KOPT-K1 (cell line): ENCODE measurements at regions not wholly inside any gene's neighbourhood (a gene's known extent, or its start where the extent isn't known, plus 50 kb on each side); places are given as distances from the start of the nearest gene placed in this dataset.

ENCODE experiments used
- H3K27ac ChIP-seq: fragments of 200-600 bp; sonication (generic); 2 replicates; pipeline ENCODE4 v1.5.1; 2016; ENCODE audit warnings: antibody characterized with exemption, mild to moderate bottlenecking, low read depth, low read length; ENCODE audit not compliant: poor library complexity, severe bottlenecking
- H3K36me3 ChIP-seq: fragments of 200-600 bp; sonication (generic); 2 replicates; pipeline ENCODE4 v1.5.1; 2017; ENCODE audit warnings: antibody characterized with exemption, mild to moderate bottlenecking, low read length, moderate library complexity; ENCODE audit not compliant: insufficient read depth
- H3K9me3 ChIP-seq: fragments of 200-600 bp; sonication (generic); 2 replicates; pipeline ENCODE4 v1.5.1; 2017; ENCODE audit warnings: antibody characterized with exemption, low read length, mild to moderate bottlenecking; ENCODE audit not compliant: insufficient read depth, poor library complexity, severe bottlenecking

- peaks cover 7% of the 10 kb centered on the region for H3K9me3 ChIP-seq
- no peak overlapping the region for H3K27ac ChIP-seq
- no peaks in the 10 kb centered on the region for H3K36me3 ChIP-seq
Measured at GRCh38 chr12:89173096-89173495, 179.2 kb downstream of the DUSP6 start.

DNA sequence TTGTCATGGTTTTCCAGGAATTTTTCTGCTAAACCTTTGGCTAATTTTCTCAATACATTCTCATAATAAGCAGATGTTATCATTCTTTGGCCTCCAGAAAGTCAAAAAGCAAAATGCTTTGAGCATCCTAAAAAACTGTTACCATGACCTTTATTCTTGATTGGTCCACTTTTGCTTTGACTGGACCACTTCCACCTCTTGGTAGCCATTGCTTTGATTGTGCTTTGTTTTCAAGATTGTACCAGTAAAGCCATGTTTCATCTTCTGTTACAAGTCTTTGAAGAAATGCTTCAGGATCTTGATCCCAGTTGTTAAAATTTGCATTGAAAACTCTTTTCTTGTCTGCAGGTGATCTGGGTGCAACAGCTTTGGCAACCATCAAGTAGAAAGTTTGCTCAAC is 180.1 kb downstream of the DUSP6 start:
- no peaks in the 10 kb centered on the region for H3K36me3 ChIP-seq
- no peak overlapping the region for H3K27ac ChIP-seq

DNA sequence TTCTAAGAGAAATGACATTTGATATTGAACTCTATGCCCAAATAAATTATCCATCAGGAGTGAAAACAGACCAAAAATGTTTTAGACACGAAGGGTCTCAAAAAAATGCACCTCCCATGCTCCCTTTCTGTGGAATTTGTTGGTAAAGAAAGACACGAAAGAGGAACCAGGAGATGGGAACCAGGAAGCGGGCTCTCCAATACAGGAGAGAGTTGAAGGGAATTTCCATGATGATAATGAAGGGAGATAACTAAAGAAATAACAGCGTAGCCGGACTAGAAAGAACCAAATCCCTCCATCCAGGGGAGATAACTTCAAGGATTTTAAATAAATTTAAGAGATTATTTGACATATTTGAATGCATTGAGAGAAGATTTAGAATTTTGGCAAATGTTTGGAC is 183.0 kb downstream of the DUSP6 start:
- Histone ChIP-seq H3K27ac (no peak overlapping the region), H3K36me3 (no peaks in the 10 kb centered on the region), H3K9me3 (peaks cover 7% of the 10 kb centered on the region)

More for the DNA sequence above, 180.1 kb downstream of the DUSP6 start:
- peaks cover 7% of the 10 kb centered on the region for H3K9me3 ChIP-seq

DNA sequence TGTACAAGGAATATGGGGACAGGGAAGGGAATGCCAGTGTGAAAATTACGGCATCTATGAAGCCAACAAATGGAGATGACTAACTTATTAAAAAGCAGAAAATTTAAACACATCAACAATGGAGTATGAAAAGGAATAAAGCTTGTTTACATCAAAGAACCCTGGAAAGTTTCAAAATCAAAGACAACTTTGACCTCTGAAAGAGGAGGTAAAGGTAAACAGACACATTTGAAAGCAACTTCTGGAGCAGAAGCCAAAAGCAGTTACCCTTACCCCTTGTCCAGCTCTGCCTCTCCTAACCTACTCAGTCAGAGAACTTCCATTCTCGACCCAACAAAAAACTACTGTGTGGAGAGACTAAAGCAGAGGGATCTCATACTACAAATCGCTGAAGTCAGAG is 184.3 kb downstream of the DUSP6 start:
- H3K27ac ChIP-seq, result no peak overlapping the region
- peaks cover 7% of the 10 kb centered on the region for H3K9me3 ChIP-seq

DNA sequence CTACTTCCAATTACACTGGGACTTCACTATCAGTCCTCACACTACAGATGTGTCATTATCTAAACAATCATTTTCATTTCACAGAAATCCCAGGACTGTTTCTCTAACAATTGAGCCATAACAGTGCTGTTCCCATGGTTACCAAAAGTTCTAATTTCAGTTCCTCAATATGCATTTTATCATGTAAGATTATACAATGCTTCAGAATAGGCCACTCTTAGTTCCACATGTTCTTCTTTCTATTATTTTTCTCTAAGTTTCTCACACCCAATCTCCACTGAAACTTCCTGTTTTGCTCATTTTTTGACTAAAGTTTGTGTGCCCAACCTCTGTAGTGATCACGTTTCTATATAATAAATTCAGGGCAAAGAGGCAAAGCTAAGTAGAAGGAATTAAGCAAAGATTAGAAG is 185.8 kb downstream of the DUSP6 start:
- Histone ChIP-seq H3K9me3 (no peaks in the 10 kb centered on the region), H3K36me3 (no peaks in the 10 kb centered on the region), H3K27ac (no peak overlapping the region)

More for the DNA sequence above, 184.3 kb downstream of the DUSP6 start:
- H3K36me3 ChIP-seq, result no peaks in the 10 kb centered on the region

DNA sequence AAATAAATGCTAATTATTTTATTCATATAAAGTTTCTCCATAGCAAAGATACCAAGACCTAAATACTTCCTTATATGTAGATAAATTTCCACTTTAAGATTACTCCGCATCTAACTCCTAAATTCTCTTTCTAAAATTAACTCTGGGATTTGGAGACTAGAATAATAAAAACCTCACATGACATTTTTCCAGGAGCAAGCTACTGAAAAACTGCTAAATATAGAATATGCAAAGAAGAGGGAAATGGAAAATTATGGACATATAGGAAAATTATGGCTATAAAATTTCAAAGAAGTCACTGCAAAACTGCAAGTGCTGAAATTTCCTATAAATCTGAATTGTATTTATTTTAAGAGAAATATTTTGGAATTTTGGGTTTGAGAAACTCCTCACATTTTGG is 186.2 kb downstream of the DUSP6 start:
- Histone ChIP-seq H3K36me3 (no peaks in the 10 kb centered on the region), H3K27ac (no peak overlapping the region), H3K9me3 (no peaks in the 10 kb centered on the region)

DNA sequence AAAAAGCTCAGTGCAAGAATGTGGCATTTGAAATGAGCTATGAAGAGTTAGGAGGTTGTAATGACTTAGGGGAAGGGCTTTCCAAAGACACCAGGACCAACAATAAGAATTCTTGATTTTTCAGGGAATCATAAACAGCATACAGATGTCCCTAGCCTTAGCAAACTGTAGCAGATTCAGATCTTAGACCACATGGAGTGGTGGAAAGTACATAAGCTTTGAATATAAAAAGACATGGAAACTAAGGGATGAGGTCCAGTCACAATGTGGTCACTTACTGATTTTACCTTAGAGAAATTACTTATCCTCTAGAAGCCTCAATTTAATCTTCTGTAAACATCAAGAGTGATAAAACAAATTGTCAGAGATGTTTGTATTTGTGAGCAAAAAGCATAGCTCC is 186.6 kb downstream of the DUSP6 start:
- no peaks in the 10 kb centered on the region for H3K9me3 ChIP-seq
- H3K36me3 ChIP-seq, result no peaks in the 10 kb centered on the region
- no peak overlapping the region for H3K27ac ChIP-seq

GRCh38 chr12:89163918-89164317 is 188.4 kb downstream of the DUSP6 start:
- H3K9me3 ChIP-seq, result no peaks in the 10 kb centered on the region
- H3K27ac ChIP-seq, result no peak overlapping the region
- no peaks in the 10 kb centered on the region for H3K36me3 ChIP-seq

DNA sequence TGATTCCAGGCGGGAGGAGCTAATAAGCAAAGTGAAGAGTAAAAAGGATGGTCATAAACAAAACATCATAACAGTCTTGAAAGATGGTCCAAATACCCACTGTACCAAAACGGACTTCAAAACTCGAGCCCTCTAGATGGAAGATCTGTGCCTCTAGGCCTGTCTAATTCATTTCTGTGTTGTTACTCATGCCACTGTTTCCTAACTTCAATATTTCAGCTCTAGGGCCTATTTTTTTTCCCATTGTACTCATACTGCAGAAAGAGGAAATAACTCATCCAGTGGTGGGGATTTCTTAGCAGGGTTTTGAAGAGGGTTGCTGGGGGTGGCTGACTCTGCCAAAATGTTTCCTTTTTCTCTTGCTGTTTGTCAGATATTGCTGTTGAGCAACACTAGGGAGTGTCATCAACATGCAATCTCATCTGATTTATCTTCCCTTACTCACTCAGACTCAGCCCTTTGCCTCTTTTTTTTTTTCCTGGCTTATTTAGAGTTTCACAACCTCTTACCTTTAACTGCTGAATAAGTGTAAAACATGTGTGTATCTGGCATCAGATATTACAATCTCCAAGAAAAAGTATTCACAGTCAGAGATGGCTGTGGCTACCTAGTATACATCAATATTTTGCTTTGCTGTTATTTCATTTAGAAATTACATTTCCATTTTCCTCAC is 189.6 kb downstream of the DUSP6 start:
- H3K36me3 ChIP-seq, result no peaks in the 10 kb centered on the region
- no peak overlapping the region for H3K27ac ChIP-seq

GRCh38 chr12:89161557-89161956 is 190.7 kb downstream of the DUSP6 start:
- no peaks in the 10 kb centered on the region for H3K36me3 ChIP-seq
- no peaks in the 10 kb centered on the region for H3K9me3 ChIP-seq
- no peak overlapping the region for H3K27ac ChIP-seq

More for the DNA sequence above, 189.6 kb downstream of the DUSP6 start:
- H3K9me3 ChIP-seq, result no peaks in the 10 kb centered on the region

GRCh38 chr12:89160716-89161123 is 191.6 kb downstream of the DUSP6 start:
- Histone ChIP-seq H3K9me3 (no peaks in the 10 kb centered on the region), H3K36me3 (no peaks in the 10 kb centered on the region), H3K27ac (no peak overlapping the region)

- Histone ChIP-seq H3K27ac (no peak overlapping the region), H3K36me3 (no peaks in the 10 kb centered on the region), H3K9me3 (no peaks in the 10 kb centered on the region)
Measured at GRCh38 chr12:89157413-89157812, 194.9 kb downstream of the DUSP6 start.

GRCh38 chr12:89156862-89157262 is 195.4 kb downstream of the DUSP6 start:
- no peaks in the 10 kb centered on the region for H3K36me3 ChIP-seq
- H3K27ac ChIP-seq, result no peak overlapping the region
- H3K9me3 ChIP-seq, result no peaks in the 10 kb centered on the region

DNA sequence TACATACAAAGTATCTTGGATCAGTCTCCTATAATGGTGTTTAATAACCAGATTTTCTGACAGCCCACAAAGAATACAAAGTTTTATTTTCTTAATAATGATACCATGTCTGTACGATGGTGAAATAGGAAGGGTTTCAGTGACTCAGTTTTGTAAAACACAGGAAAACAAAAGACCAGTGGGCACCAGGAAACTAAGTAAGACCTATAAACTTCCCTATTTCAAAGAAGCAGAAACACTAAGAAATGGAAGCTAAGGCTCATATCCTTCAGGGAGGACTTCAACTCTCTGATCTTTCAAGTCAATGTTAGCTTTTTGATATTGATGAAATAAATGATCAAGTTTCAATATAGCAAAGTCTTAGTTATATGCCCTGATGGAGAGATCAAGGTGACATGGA is 196.0 kb downstream of the DUSP6 start:
- no peaks in the 10 kb centered on the region for H3K36me3 ChIP-seq
- no peaks in the 10 kb centered on the region for H3K9me3 ChIP-seq
- H3K27ac ChIP-seq, result no peak overlapping the region

DNA sequence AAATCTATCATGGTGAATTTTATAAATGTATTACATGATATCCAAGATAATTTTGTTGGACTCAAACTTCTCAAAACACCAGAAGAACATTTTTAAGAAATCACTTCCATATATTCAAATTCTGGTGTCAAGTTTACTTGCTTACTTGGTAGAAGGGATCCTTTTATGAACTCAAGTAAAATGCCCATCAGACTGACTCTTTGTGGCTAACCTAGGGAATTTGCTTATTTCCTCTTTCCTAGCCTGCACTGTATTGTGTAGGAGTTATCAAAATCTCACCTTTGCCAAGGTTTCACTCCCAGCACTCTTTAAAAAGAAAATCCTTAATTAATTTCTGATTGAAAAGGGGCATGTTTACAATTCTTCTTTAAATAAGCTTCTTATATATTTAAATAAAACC is 196.5 kb downstream of the DUSP6 start:
- Histone ChIP-seq H3K27ac (no peak overlapping the region), H3K36me3 (no peaks in the 10 kb centered on the region), H3K9me3 (peaks cover 4% of the 10 kb centered on the region)

DNA sequence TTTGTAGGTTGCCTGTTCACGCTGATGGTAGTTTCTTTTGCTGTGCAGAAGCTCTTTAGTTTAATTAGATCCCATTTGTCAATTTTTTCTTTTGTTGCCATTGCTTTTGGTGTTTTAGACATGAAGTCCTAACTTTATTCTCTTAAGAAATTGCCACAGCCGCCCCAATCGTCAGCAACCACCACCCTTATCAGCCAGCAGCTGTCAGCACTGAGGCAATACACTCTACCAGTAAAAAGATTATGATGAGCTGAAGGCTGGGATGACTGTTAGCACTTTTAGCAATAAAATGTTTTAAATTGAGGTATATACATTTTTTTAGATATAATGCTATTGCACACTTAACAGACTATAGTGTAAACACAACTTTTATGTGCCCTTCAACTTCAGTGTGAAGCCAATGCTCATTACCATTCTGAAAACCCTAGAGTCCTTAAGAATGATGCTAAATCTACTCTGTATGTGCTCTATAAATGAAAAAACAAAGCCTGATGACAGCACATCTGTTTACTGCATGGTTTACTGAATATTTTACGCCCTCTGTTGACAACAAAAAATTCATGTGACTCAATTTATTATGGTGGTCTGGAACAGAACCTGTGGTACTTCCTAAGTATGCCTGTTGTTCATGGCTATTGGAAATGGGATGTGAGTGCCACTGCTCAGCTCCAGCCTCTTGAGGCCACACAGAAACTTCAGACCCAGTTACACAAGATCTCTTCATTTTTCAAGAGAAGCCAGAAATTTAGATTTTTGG is 197.4 kb downstream of the DUSP6 start:
- H3K36me3 ChIP-seq, result no peaks in the 10 kb centered on the region
- H3K9me3 ChIP-seq, result peaks cover 12% of the 10 kb centered on the region
- no peak overlapping the region for H3K27ac ChIP-seq
